Endothelial cell of umbilical vein (primary cell): ENCODE measurements at regions not wholly inside any gene's neighbourhood (a gene's known extent, or its start where the extent isn't known, plus 50 kb on each side); places are given as distances from the start of the nearest gene placed in this dataset.

ENCODE experiments used
- BruUV-seq: library from RNA; stranded (reverse); fragments of 400-500 nt; replicated peaks from 2 replicates; lab custom pipeline; 2021; lab: Mats Ljungman, UMichigan
- CTCF ChIA-PET: fragments of 300-600, 350-600 bp; sonication (Branson Sonifier 250); formaldehyde crosslinking; loops from one replicate; lab custom pipeline; 2021; ENCODE audit warnings: antibody characterized with exemption, inconsistent platforms; lab: Charles Lee
- POLR2A ChIA-PET: fragments of 300-600, 350-600 bp; sonication (Branson Sonifier 250); formaldehyde crosslinking; loops from one replicate; lab custom pipeline; 2021; ENCODE audit warnings: antibody characterized with exemption, inconsistent platforms; lab: Charles Lee
- DNase-seq: peaks from one replicate; pipeline ENCODE4 v3.0.0-alpha.2; 2011; ENCODE audit warnings: low read depth, low spot score
- FAIRE-seq: peaks from 2 replicates; lab custom pipeline; 2011; peaks lifted over from hg19 to GRCh38; lab: Jason Lieb, UNC
- H2AFZ ChIP-seq: 2 replicates; pipeline ENCODE4 v1.6.0; 2012; ENCODE audit warnings: low read depth, low read length, control low read depth, inconsistent platforms
- H3K27ac ChIP-seq: 2 replicates; pipeline ENCODE4 v1.5.1; 2011; ENCODE audit warnings: low read depth, mild to moderate bottlenecking, control low read depth, low read length, moderate library complexity; ENCODE audit not compliant: insufficient read depth
- H3K27me3 ChIP-seq, 2 experiments: 2 replicates each; pipeline versions ENCODE4 v1.6.0 to v1.6.1; 2011; ENCODE audit warnings: low read length in 2 of 2, mixed read lengths in 1 of 2; ENCODE audit not compliant: control insufficient read depth in 2 of 2, insufficient read depth in 2 of 2
- H3K36me3 ChIP-seq, 2 experiments: 2 replicates in 1 of 2; 3 replicates in 1 of 2; pipeline ENCODE4 v1.5.1; 2011; ENCODE audit warnings: low read length in 2 of 2, mild to moderate bottlenecking in 1 of 2, moderate library complexity in 1 of 2; ENCODE audit not compliant: control insufficient read depth in 2 of 2, insufficient read depth in 2 of 2; ENCODE audit errors: extremely low read depth in 1 of 2
- H3K4me1 ChIP-seq: 3 replicates; pipeline ENCODE4 v1.5.1; 2011; ENCODE audit warnings: mild to moderate bottlenecking, low read length; ENCODE audit not compliant: control insufficient read depth, insufficient read depth; ENCODE audit errors: extremely low read depth
- H3K4me2 ChIP-seq: 2 replicates; pipeline ENCODE4 v1.6.1; 2011; ENCODE audit warnings: low read length, control low read depth, mixed read lengths; ENCODE audit not compliant: insufficient read depth
- H3K4me3 ChIP-seq, 3 experiments: fragments of 200-600 bp in 1 of 3; sonication (generic), shearing (Covaris generic) in 1 of 3; replicated peaks in 1 of 3; 2 replicates each; pipeline ENCODE4 v1.5.1; 2011 to 2016; ENCODE audit warnings: control low read depth in 3 of 3, low read length in 3 of 3, mild to moderate bottlenecking in 2 of 3, inconsistent platforms in 1 of 3, low read depth in 1 of 3, moderate library complexity in 1 of 3; ENCODE audit not compliant: insufficient read depth in 1 of 3
- H3K79me2 ChIP-seq: 2 replicates; pipeline ENCODE4 v1.6.0; 2012; ENCODE audit warnings: low read length, inconsistent platforms; ENCODE audit not compliant: control insufficient read depth, insufficient read depth
- H3K9ac ChIP-seq: replicated peaks from 2 replicates; pipeline ENCODE3; 2011; ENCODE audit warnings: low read length, control low read depth; ENCODE audit not compliant: insufficient read depth; ENCODE audit errors: extremely low read depth
- H3K9me1 ChIP-seq: replicated peaks from 3 replicates; pipeline ENCODE4 v1.6.0; 2011; ENCODE audit warnings: mild to moderate bottlenecking, low read length; ENCODE audit not compliant: control insufficient read depth, insufficient read depth; ENCODE audit errors: extremely low read depth
- H3K9me3 ChIP-seq: replicated peaks from 2 replicates; pipeline ENCODE4 v1.5.1; 2012; ENCODE audit warnings: low read length, inconsistent platforms; ENCODE audit not compliant: control insufficient read depth, insufficient read depth
- H4K20me1 ChIP-seq: replicated peaks from 2 replicates; pipeline ENCODE3; 2011; ENCODE audit warnings: mild to moderate bottlenecking, low read length; ENCODE audit not compliant: control insufficient read depth, insufficient read depth; ENCODE audit errors: extremely low read depth
- CTCF ChIP-seq, 2 donors: IDR thresholded peaks; 1 replicate in 1 of 2; 2 replicates in 1 of 2; pipeline ENCODE4 v1.5.1; 2011; ENCODE audit warnings: low read length in 2 of 2, mild to moderate bottlenecking in 2 of 2, moderate library complexity in 2 of 2, control low read depth in 1 of 2, inconsistent platforms in 1 of 2, low read depth in 1 of 2; ENCODE audit not compliant: insufficient read depth in 1 of 2; ENCODE audit errors: extremely low read depth in 1 of 2
- EZH2 ChIP-seq: IDR thresholded peaks from 2 replicates; pipeline ENCODE4 v1.6.1; 2012; ENCODE audit warnings: borderline replicate concordance, low read depth, mild to moderate bottlenecking, moderate library complexity, low read length, inconsistent platforms; ENCODE audit not compliant: severe bottlenecking
- FOS ChIP-seq: IDR thresholded peaks from 2 replicates; pipeline ENCODE4 v1.6.1; 2011; ENCODE audit warnings: mild to moderate bottlenecking, low read length, moderate library complexity, borderline replicate concordance; ENCODE audit not compliant: insufficient read depth
- GATA2 ChIP-seq: IDR thresholded peaks from 2 replicates; pipeline ENCODE4 v1.7.0; 2011; ENCODE audit warnings: low read depth, mild to moderate bottlenecking, moderate library complexity, mixed read lengths, low read length; ENCODE audit not compliant: insufficient read length, insufficient read depth
- JUN ChIP-seq: IDR thresholded peaks from 2 replicates; pipeline ENCODE4 v1.6.1; 2011; ENCODE audit warnings: borderline replicate concordance, low read depth; ENCODE audit not compliant: insufficient read length, insufficient read depth
- MAX ChIP-seq: IDR thresholded peaks from 2 replicates; pipeline ENCODE4 v1.6.1; 2011; ENCODE audit not compliant: insufficient read depth, insufficient read length
- MYC ChIP-seq: IDR thresholded peaks from one replicate; pipeline ENCODE4 v1.6.1; 2011; ENCODE audit warnings: mild to moderate bottlenecking, low read depth, low read length
- POLR2A ChIP-seq: IDR thresholded peaks from 2 replicates; pipeline ENCODE4 v1.6.1; 2012; ENCODE audit warnings: low read depth, mild to moderate bottlenecking, control low read depth, low read length
- POLR2AphosphoS5 ChIP-seq: IDR thresholded peaks from 2 replicates; pipeline ENCODE4 v1.6.1; 2012; ENCODE audit warnings: low read depth, mild to moderate bottlenecking, control low read depth, low read length, moderate library complexity; ENCODE audit not compliant: insufficient read depth
- dilution Hi-C: fragments of 300-500 bp; cut with MboI; formaldehyde crosslinking; loops from one replicate; pipeline ENCODE4 v1.15.0; 2019; ENCODE audit warnings: low sequenced_read_pairs; ENCODE audit not compliant: extremely low pct_ligation_motif_present
- intact Hi-C: fragments of 100-400 bp; cut with micrococcal nuclease; formaldehyde crosslinking; loops from one replicate; pipeline ENCODE4 v1.10.0; 2022

GRCh38 chr22:22407061-22407460 is 101.5 kb downstream of the ZNF280B start:
- no TSS peak for BruUV-seq
- Histone ChIP-seq H3K9ac (no peak overlapping the region), H3K9me1 (no peaks in the 10 kb centered on the region), H3K4me2 (no peak overlapping the region), H3K27ac (no peak overlapping the region), H3K9me3 (no peaks in the 10 kb centered on the region), H4K20me1 (no peaks in the 10 kb centered on the region), H3K79me2 (no peaks in the 10 kb centered on the region), H3K27me3 (peaks cover 4 to 12% of the 10 kb centered on the region in 2 experiments), H3K4me1 (no peaks in the 10 kb centered on the region), H3K4me3 (no peak overlapping the region), H3K36me3 (no peaks in the 10 kb centered on the region), H2AFZ (no peak overlapping the region)
- TF ChIP-seq FOS (no peak), JUN (no peak), POLR2AphosphoS5 (no peak), CTCF (IDR thresholded peaks at IDR 0.05; ENCODE audit: extremely low read depth in 1 of 2, insufficient read depth in 1 of 2, low read depth in 1 of 2, low read length in 2 of 2) (no peak), MAX (no peak), MYC (no peak), EZH2 (no peak), GATA2 (no peak), POLR2A (no peak)
- intact Hi-C loops, result no loop called here
- CTCF ChIA-PET, result interaction anchor here (0.5 to 1.7 kb wide), 4 partner anchors 16 to 199 kb away, joined by 3 to 6 read pairs (median 4); no protein-coding TSS in a partner anchor
- dilution Hi-C loops, result no loop called here
- FAIRE-seq, result no peak
- no peak for DNase-seq
- POLR2A ChIA-PET, result no interaction called here
